GM21619 (cell line): ENCODE measurements at regions not wholly inside any gene's neighbourhood (a gene's known extent, or its start where the extent isn't known, plus 50 kb on each side); places are given as distances from the start of the nearest gene placed in this dataset.

Experiments
- ATAC-seq: cut with Tn5 transposase; IDR thresholded peaks from one replicate; pipeline ENCODE4 v1.9.1; 2021; ENCODE audit not compliant: unreplicated experiment

DNA sequence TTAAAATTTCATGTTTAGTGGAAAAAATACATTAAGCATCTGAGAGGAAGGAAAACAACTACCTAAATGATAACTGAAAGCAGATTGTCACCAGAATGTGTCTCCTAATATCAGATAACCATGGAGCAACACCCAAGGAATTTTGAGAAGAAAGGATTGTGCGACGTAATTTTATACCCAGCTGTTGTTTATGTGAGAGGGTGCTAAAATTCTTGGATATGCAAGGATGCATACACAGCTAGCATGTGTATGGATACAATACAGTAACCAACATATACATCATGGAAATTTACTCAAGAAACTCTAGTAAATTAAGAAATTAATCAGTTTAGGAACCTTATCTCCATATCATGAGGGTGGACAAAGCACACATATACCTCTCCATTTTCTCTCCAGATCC lies 290.9 kb downstream of the HS3ST3A1 start:
- no peak for ATAC-seq

DNA sequence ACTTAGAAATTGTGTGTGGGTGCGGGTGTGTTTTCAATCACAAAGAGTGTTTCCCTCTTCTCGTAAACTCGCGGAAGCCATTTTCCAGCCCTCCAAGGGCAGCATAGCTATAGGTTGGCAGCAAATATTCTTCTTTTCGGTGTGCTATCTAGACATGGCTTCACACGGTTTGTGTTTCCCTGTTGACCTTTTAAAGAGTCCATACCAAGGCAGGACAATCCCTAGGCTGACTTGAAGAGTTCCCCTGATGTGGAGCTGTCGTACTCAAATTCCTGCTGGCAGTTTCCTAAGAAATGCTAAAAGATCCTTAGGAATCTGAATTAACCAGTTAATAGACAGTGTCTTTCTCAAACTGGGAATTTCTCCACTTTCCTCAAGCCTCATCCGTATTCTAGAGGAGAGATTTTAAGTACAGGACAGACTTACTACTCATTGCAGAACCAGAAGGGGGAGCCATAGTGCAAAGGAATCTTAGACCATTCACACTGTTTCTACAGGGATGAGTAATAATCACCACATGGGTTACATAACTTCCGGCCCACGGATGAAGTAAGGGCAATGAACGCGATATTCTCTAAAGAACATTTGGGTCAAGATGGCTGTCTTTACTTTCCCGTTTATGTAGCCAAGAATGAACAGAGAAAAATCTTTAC lies 288.6 kb upstream of the ELAC2 start:
- no peak for ATAC-seq

DNA sequence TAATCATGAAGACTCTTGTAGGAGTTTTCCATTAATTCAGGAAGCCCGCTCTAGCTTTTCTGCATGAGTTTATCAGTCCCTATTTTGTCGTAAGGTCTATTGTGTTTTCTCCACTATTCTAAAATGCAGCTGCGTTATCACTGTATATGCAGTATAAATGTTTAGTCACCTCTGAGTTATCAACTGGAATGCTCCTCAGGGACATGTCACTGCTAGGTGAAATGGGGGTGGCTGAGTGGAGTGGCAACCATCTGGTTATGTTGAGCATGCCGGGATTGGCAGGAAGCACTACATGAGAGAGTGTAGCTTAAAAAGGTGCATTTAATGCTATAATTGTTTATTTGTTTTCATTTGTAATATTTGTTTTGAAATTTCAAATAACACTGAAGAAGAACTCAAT lies 285.2 kb upstream of the ELAC2 start:
- no peak for ATAC-seq

DNA sequence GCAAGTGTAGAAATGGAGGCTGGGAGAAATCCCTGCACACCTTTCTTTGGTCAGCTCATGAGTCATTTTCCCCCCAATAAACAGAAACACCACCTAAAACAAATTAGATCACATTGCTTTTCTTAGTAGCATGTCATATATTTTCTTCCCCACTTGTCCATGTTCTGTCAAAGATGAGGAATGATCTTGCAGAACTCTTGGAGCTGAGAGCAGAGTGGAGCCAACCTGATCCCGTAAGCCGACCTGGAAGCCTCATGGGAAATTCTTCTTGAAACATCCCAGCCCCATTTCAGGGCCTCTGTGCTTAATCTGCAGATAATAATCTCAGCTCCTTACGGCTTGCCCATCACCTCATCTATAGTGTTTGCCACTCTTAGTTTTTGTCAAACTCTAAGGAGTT lies 284.6 kb upstream of the ELAC2 start:
- no peak for ATAC-seq

DNA sequence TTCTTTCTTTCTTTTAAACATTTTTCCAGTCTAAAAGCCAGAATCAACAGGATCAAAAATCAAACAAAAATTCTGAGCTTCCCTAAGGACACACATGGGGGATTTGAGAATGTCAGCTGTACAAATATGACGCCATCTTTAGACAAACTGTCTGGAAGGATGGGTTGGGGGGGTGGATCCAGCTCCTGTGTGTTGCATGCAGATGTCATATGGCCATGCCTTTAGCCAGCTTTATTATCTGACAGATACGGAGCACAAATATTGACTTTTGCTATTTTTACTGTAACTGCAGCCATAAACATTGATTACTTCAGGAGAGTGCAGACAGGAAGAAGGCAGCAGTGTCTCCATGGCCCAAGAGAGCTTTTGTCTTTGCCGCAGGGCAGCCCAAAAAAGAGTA lies 279.4 kb upstream of the ELAC2 start:
- ATAC-seq: no peak

DNA sequence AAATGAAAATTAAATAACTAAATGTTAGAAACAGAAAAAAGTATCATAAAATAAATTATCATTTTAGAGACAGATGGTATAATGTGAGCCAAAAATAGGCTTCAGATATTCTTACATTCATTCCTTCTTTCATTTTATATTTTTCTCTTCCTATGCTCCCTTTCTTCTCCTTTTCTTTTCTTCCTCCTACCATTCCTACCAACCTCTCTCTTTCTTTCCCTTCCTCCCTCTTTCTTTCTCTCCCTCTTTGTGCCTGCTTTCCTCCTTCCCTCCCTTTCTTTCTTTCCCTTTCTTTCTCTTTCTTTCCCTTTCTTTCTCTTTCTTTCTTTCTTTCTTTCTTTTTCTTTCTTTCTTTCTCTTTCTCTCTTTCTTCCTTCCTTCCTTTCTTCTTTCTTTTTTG lies 275.6 kb upstream of the ELAC2 start:
- no peak for ATAC-seq

DNA sequence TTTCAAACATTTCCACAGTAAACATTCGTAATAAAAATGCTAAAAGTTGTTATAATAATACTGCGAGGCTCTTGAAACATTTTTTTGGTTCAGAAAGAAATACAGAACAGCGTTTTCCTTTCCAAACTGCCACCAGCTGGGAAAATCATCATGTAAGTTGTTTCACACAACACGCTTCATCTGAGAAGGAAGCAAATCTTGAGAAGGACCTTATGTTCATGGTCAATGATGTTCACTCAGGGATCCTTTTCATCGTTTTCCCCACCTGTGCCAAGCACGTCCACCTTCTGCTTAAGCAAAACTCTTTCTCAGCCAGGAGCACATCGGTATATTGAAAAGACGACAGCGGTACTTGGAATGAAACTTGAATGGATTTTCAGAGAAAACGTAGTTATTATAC lies 274.5 kb upstream of the ELAC2 start:
- ATAC-seq: no peak

DNA sequence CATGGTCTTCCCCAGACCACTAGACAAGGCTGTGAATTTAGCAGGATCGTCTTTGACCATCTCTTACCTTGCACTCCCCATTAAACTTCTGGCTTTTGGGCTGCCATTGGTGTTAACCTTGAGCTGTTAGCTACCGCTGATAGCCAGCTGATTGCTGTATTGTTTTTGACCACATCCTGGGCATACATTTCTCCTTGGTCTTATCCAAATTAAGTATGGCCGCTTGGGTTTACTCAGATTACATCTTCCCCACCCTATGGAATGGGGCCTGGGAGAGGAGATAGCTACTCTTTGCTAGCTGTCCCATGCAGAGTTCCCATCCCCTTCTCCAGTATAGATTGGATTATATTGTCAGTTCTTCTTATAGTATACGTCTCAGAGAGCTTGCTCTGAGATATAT lies 270.4 kb upstream of the ELAC2 start:
- no peak for ATAC-seq

DNA sequence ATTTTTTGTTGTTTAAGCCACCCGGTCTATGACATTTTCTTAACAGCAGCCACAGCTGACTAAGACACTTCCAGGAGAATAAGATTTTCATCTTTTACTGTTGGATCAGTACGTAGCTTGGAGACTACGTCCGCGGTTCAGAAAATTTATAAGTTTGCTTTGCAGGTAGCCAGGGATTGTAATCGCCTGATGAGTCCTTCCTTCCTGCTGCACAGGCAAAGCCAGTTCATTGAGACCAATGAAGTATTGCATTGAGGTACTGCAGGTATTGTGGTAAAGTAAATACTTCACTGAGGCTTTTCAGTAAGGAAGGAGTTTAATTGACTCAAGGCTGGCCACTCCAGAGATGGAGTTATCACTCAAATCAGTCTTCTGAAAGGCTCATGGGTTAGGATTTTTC lies 269.4 kb upstream of the ELAC2 start:
- no peak for ATAC-seq

DNA sequence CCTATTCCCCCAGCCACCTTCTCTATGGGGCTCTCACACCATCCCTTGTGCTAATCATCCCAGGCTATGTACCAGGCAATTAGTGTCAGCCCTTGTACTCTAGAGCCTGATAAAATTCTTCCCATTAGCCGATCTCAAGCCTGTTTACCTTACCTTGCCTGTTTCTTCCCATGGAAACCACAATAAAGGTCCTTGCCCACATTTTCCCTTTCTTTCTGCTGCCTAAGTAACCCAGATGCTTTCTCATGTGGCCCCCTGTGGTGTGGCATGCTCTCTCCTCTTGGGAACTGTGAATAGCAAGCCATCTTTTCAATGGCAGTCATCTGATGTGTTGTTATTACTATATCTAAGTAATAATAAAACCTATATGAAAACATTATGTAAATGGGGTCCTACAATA lies 265.8 kb upstream of the ELAC2 start:
- no peak for ATAC-seq

DNA sequence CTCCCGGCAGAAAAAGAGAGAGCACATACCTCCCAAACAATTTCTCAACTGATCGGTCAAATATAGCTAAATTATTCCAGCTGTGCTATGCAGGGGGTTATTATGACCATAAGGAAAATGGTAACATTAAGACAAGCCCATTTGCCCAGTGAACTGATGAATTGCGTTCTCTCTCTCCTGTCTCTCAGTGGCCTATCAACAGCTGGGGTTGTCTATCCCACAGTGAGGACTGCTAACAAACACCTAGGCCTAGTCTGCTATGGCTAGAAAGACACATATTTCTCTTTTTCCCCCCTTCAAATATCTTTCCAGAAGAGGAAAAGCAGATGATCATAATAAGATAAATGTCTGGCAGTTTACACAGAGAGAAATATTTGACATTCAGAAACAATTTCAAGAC lies 263.8 kb upstream of the ELAC2 start:
- ATAC-seq: no peak

DNA sequence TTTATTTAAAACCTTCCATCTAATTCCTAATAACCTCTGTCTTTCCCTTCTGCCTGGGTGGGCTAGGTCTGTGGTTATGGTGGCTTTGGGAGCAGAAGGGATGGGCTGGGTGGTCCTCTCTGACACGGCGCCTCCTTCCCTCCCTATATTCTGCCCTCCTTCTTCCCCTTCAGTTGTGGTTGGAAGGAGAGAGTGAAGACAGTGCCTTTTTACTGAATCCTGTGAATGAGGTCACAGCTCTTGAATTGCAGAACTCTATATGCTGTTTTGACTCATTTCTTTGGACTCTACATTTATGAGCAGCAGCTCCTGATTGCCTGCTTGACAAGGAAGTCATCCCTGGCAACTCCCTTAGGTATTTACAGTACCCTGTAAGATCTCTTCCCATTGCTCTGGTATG lies 256.0 kb upstream of the ELAC2 start:
- ATAC-seq: no peak

DNA sequence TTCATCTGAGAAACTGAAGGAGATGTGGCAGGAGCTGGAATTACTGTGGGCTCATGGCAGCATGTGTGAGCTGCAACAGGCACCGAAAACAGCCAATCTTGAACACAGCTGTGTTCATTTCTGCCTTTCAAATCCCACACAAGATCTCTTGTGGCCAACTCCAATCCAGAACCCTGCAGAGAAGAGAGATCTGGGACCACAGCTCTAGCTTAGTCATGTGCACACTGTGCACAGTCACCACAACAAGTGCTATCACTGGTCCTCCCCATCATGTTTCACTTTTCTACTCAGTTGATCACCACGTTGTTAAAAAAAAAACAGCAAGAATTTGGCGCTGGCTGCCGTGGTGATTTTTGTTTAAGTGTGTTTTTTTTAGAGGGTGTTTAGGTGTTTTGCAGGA lies 254.5 kb upstream of the ELAC2 start:
- no peak for ATAC-seq

DNA sequence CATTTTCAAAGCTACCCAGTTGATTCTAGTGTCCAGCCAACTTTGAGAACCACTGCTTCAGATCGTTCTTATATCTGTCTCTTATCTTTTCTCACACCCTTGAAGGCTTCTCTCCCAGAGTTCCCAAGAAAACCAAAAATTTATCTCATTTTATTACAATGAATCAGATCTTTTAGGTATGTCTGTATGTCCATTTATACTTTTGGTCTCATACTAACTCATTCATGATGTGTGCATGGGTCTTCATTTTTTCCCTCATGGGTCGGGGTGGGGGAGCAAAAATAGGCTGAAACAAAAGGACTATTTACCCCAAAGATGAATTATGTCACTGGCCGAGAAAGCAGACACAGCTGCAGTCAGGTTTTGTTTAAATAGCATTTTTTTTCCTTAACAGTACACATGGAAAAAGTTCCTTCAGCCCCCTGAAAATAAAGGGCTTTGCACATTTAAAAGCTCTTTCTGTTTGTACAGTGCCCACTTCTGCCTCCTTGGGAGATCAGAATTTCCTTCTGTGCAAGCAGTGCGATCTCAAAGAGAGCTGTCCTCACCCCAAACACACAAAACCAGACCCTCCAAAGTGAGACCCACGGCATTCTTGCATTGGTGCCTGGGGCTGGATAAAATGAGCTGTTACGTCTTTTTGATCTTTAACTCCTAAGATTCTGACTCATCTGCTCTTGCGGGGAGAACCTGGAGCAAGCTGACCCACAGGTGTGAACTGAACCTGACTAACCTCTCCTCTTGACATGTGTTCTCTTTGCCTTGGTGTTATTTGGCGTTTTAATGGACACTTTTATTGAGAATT lies 251.2 kb upstream of the ELAC2 start:
- ATAC-seq: no peak

DNA sequence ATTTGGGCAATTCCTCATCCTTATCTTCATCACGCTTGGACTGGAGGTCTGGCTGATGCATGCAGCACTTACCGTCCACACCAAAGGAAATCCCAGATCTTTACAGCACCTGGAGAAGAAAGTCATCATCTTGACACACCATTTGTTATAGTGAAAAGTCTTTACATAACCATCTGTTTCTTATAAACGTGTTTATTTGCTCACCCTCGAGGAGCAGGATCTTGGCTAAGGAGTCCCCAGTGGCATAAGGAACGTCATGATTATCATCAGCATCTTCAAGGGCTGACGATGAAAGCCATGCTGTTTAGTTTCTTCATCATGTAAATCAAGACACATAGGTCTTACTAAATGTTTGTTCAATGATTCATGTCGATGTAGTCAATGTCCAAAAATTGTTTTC lies 248.8 kb upstream of the ELAC2 start:
- no peak for ATAC-seq

DNA sequence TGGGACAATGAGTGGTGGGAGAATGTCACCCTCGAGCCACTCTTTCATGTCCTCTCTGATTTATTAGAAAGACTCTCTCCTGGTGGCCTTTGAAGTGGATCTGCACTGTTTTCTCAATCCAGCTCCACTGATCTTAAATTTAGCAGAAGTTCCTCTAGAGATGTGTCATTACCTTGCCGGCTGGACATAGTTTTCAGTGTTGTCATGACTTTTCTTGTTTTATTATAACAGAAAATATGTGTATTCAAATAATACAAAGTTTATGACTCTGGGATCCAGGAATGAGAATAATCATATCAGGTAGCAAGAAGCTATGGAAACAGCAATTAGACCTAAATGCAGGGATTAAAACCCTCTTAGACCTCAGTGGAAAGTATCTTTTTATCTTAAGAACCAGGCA lies 247.5 kb upstream of the ELAC2 start:
- ATAC-seq: no peak

DNA sequence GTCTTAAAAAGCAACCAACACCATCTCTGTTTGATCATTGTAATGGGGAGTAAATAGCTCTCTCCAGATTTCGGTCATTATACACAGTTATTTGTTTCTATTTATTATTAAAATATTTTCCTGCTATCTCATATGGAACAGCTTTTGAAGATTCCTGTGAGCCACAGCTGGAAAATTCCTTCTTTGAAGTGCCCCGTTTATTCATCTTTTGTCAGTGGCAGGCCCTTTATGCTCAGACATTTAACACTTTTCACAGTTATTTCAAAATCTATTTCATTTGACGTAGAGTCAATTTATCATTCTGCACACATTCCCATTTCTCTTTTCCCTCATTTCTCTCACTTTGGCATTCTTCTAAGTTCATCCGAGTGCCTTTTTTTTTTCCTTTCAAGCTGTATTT lies 245.9 kb upstream of the ELAC2 start:
- no peak for ATAC-seq

DNA sequence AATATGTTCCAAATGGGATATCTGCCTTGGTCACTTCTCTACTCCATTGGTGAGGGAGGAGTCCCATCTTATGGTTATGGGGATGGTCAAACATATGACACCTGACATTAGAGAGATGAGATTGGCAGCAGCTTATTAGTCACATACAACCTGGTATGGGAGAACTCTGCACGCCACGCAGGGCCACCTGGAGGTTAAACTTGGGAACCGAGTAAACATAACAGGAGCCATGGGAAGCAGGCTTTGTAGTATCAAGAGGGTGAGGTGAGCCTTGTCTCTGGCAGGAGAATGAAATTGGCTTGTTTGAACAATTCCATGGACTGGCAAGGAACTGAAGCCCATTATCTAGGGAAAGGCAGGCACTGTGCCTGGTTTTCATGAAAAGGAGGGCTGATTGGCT lies 238.7 kb upstream of the ELAC2 start:
- ATAC-seq: no peak

DNA sequence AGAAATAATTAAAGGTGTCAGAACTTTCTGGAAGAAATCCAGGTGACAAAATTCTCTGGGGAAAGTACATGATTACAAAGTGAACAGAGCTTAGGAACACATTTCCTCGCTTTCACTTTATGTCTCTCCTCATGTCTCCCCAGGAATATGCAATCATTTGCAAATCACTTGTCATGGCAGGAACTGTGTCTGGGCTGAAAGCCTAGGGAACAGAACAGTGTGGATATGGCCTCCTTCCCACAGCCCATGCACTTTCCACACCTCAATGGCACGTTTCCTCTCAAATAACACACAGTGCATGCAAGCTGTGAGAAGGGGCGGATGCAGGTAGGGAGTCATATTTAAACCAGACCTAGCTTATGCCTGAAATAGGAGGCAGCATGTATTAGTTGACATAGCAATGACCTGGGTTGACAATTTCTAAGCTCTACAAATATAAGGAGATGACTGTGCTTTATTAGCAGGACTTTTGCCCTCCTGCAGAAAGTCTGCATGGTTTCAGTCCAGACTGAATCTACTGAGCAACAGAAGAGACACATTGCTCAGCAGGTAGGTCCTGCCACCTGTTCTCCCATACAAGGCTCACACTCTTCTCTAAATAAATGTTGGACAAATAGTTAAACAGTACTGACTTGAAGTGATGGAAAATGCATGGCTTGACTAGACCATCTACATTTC lies 236.0 kb upstream of the ELAC2 start:
- ATAC-seq: no peak

DNA sequence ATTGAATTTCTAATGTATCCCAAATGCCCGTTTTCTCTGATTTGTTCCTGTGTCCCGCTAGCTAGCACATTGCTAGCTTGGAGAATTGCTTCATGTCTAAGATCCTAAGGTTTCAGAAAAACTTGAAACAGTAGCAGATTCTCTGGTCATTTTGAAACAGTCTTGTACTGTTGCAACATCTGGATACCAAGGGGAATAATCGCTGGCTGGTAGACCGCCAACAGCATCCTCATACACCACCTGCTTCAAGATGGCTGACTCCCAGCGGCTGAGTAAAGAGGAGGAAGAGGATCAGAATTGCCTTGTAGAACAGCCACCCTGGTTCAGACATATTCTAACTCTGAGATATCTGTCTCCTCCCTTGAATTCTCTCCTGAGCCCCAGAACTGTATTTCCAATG lies 226.7 kb upstream of the ELAC2 start:
- ATAC-seq: no peak

DNA sequence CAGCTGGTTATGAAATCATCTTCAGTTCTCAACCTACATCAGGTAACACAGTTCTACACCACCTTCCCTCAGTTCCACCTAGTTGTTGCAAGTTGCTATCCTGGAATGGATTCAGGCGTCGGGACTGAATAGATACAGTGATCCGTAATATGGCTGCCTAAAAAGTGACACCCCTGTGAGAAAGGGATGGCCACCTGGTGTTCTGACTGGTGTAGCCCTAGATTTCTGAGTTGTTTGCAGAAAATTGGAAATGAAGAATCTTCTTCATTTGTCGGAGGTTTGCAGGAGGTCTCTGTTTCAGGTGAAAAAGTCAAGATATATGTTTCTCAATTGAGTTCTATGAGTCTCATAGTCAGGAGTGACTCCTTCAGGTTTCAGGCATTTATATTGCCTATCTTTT lies 225.8 kb upstream of the ELAC2 start:
- no peak for ATAC-seq

DNA sequence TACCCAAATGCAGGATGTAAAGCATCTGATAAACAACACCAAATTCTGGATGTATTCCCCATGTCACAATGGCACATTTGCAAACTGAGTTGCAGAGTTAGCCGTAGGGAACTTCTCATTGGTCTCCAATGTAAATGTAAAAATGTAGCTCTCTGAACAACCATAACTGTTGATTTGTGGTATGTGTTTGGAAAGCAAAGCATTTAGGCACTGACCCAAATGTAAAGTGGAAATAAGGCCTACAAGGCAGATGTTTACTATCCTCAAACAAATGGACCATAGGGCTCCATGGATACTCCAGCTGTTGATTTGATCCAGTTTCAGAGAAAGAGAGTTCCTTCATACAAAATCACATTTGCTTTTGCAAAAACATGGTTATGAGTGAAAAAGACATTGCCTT lies 223.0 kb upstream of the ELAC2 start:
- no peak for ATAC-seq
